Heart left ventricle (tissue), 16 donors: ENCODE measurements at regions not wholly inside any gene's neighbourhood (a gene's known extent, or its start where the extent isn't known, plus 50 kb on each side); places are given as distances from the start of the nearest gene placed in this dataset.

ENCODE experiments used
- ATAC-seq, 4 donors: fragments of 200-7000 bp; cut with Tn5 transposase; one replicate each; pipeline ENCODE4 v1.9.1; 2020 to 2022; ENCODE audit warnings: moderate library complexity in 4 of 4, mild to moderate bottlenecking in 3 of 4, moderate number of reproducible peaks in 1 of 4
- DNase-seq, 5 donors: peaks; one replicate each; pipeline ENCODE4 v3.0.0-alpha.2; 2020
- H3K27ac ChIP-seq, 12 donors: fragments of 200-600 bp; sonication (generic) in 4 of 12; one replicate each; pipeline versions ENCODE4 v1.5.0 to v1.8.0; 2016 to 2022; ENCODE audit warnings: mild to moderate bottlenecking in 2 of 12
- H3K27me3 ChIP-seq, 9 donors: fragments of 200-600 bp; sonication (generic) in 2 of 9; one replicate each; pipeline versions ENCODE4 v1.5.1 to v1.8.0; 2016 to 2022; ENCODE audit warnings: mild to moderate bottlenecking in 3 of 9
- H3K36me3 ChIP-seq, 9 donors: fragments of 200-600 bp; sonication (generic) in 2 of 9; one replicate each; pipeline versions ENCODE4 v1.5.0 to v1.8.0; 2018 to 2022; ENCODE audit warnings: mild to moderate bottlenecking in 2 of 9
- H3K4me1 ChIP-seq, 12 donors: fragments of 200-600 bp; sonication (generic) in 4 of 12; one replicate each; pipeline versions ENCODE4 v1.5.0 to v1.8.0; 2016 to 2022; ENCODE audit warnings: mild to moderate bottlenecking in 3 of 12
- H3K4me3 ChIP-seq, 12 donors: fragments of 200-600 bp; sonication (generic) in 4 of 12; one replicate each; pipeline versions ENCODE4 v1.5.0 to v1.8.0; 2017 to 2022; ENCODE audit warnings: mild to moderate bottlenecking in 9 of 12, moderate library complexity in 4 of 12
- H3K9me3 ChIP-seq, 12 donors: fragments of 200-600 bp; sonication (generic) in 4 of 12; one replicate each; pipeline versions ENCODE4 v1.5.0 to v1.8.0; 2016 to 2022; ENCODE audit warnings: mild to moderate bottlenecking in 1 of 12
- CTCF ChIP-seq, 12 donors: fragments of 200-600 bp; sonication (generic) in 4 of 12; IDR thresholded peaks; one replicate each; pipeline versions ENCODE4 v1.5.0 to v1.8.0; 2018 to 2022; ENCODE audit warnings: antibody characterized with exemption in 12 of 12, mild to moderate bottlenecking in 5 of 12
- POLR2A ChIP-seq, 2 donors: fragments of 450-650 bp; IDR thresholded peaks; one replicate each; pipeline ENCODE4 v1.6.1; 2017; ENCODE audit warnings: antibody characterized with exemption in 2 of 2, mild to moderate bottlenecking in 2 of 2, moderate library complexity in 2 of 2
- WGBS, 4 donors: extraction: QIAGEN DNeasy Blood & Tissue Kit in 2 of 4; methylation state at CpG; one replicate each; pipeline versions ENCODE4 v1.1.5 to v1.1.7; 2013 to 2018; 5-methylcytosine and 5-hydroxymethylcytosine counted together
- intact Hi-C, 10 donors: fragments of 100-400 bp; cut with DNase I; formaldehyde crosslinking; loops; one replicate each; pipeline versions ENCODE4 v1.11.1 to v1.14.2; 2022
- donor health status: ischemic (EF 13 %, LVEDD 7.1; RV severe dilation, severe dysfunction).
- donor health status: healthy with polysubstance abuse.
- donor health status: DM: no; HTN: yes; CAD: no.
- donor health status: DM: no; HTN: no; CAD: no.
- donor health status: ischemic (EF 25% LVEDD 6.9; RV normal size, moderate dysfunction).
- donor health status: ischemic (EF 25% LVEDD 5.7; RV mildly dilated, moderate dysfunction).
- donor health status: healthy.
- donor health status: DM: yes; HTN: yes; CAD: no.
- donor health status: ischemic (EF 35%, LVEDD 5.7; RV mildly dilated, moderate dysfunction).
- donor health status: nonischemic (EF 11% LVEDD 7.7; RV severe dilation, severe dysfunction).
- donor health status: DM: yes; HTN: yes; CAD: no.
- donor health status: PGD.
- donor health status: ischemic (EF 29% LVEDD 5.4; RV normal size, mild dysfunction).
- donor health status: nonischemic (EF 23%, LVEDD 6.1; RV moderate dilation, normal function).

GRCh38 chrY:8618302-8618701 lies 719.0 kb upstream of the TSPY4 start:
- H3K27ac ChIP-seq: no peak overlapping the region
- WGBS, 4 donors: 75 to 77% methylated on average over 4 of the region's 4 CpGs; no CpG with 5 or more reads in 2 of the 4 donors
- intact Hi-C loops: no loop called here
- no peaks in the 10 kb centered on the region for H3K36me3 ChIP-seq
- H3K9me3 ChIP-seq: no peaks in the 10 kb centered on the region
- DNase-seq (no peak), ATAC-seq (no peak)
- TF ChIP-seq CTCF (IDR thresholded peaks at IDR 0.05): no peak
- TF ChIP-seq POLR2A (IDR thresholded peaks at IDR 0.05): no peak
- no peaks in the 10 kb centered on the region for H3K27me3 ChIP-seq
- H3K4me3 ChIP-seq: no peak overlapping the region
- no peaks in the 10 kb centered on the region for H3K4me1 ChIP-seq

GRCh38 chrY:8622156-8622555 lies 715.1 kb upstream of the TSPY4 start:
- 41 to 43% methylated on average over 1 of the region's 1 CpG; no CpG with 5 or more reads in 2 of the 4 donors for WGBS, 4 donors
- DNase-seq: no peak
- intact Hi-C loops: no loop called here

DNA sequence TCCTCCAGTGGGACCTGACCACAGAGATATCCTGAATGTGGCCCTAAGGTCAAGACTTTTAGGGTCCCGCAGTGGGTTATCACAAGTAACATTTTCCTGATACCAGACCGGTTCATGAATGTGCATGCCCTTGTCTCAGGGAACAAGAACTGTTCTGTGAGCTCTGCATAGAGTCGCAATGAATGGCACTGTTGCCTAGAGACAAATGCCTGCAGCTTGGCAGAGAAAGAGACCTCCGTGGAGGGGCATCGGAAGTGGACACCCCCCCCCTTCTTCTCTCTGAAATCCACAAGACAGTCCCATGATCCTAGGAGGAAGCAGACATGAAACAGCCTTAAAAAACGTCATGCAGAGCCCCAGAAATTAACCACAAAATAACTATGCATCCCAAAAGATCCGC lies 714.4 kb upstream of the TSPY4 start:
- ATAC-seq (no peak), DNase-seq (no peak)
- TF ChIP-seq POLR2A (IDR thresholded peaks at IDR 0.05) (no peak), CTCF (IDR thresholded peaks at IDR 0.05) (no peak)
- intact Hi-C loops: no loop called here
- Histone ChIP-seq H3K9me3 (no peaks in the 10 kb centered on the region), H3K4me3 (no peak overlapping the region), H3K27ac (no peak overlapping the region), H3K4me1 (no peaks in the 10 kb centered on the region), H3K27me3 (no peaks in the 10 kb centered on the region), H3K36me3 (no peaks in the 10 kb centered on the region)
- 56 to 67% methylated on average over 7 of the region's 7 CpGs; no CpG with 5 or more reads in 2 of the 4 donors for WGBS, 4 donors

More at GRCh38 chrY:8622156-8622555, 715.1 kb upstream of the TSPY4 start:
- H3K27ac ChIP-seq: no peak overlapping the region
- H3K9me3 ChIP-seq: no peaks in the 10 kb centered on the region
- TF ChIP-seq POLR2A (IDR thresholded peaks at IDR 0.05): no peak
- no peak for TF ChIP-seq CTCF (IDR thresholded peaks at IDR 0.05)
- no peak overlapping the region for H3K4me3 ChIP-seq
- H3K36me3 ChIP-seq: no peaks in the 10 kb centered on the region
- ATAC-seq: no peak
- no peaks in the 10 kb centered on the region for H3K4me1 ChIP-seq
- no peaks in the 10 kb centered on the region for H3K27me3 ChIP-seq

GRCh38 chrY:8629636-8630035 lies 707.6 kb upstream of the TSPY4 start:
- no peaks in the 10 kb centered on the region for H3K27me3 ChIP-seq
- H3K4me3 ChIP-seq: no peak overlapping the region
- no peaks in the 10 kb centered on the region for H3K4me1 ChIP-seq
- no peak overlapping the region for H3K27ac ChIP-seq
- whole genome bisulfite sequencing, 4 donors: 61 to 65% methylated on average over 2 of the region's 2 CpGs; no CpG with 5 or more reads in 2 of the 4 donors
- H3K9me3 ChIP-seq: no peaks in the 10 kb centered on the region
- no peaks in the 10 kb centered on the region for H3K36me3 ChIP-seq
- no peak for TF ChIP-seq POLR2A (IDR thresholded peaks at IDR 0.05)
- no peak for TF ChIP-seq CTCF (IDR thresholded peaks at IDR 0.05)
- no peak for ATAC-seq
- intact Hi-C loops: no loop called here
- DNase-seq: no peak
